K562 (cell line): ENCODE measurements at regions not wholly inside any gene's neighbourhood (a gene's known extent, or its start where the extent isn't known, plus 50 kb on each side); places are given as distances from the start of the nearest gene placed in this dataset.
"Not testable (repeated sequence)": the region's sequence is repeated elsewhere in the genome, so short reads cannot be mapped to it uniquely, and the experiment has no call there.

ENCODE experiments used
- ATAC-seq: fragments of 200-7000 bp; cut with Tn5 transposase; 3 replicates; pipeline ENCODE4 v1.9.1; 2020; ENCODE audit warnings: moderate library complexity
- BruUV-seq: library from RNA; stranded (reverse); fragments of 400-500 nt; replicated peaks from 2 replicates; lab custom pipeline; 2021; lab: Mats Ljungman, UMichigan
- CTCF ChIA-PET: fragments of 300-600 bp; formaldehyde crosslinking; extraction: SDS; loops from one replicate; lab custom pipeline; 2021; ENCODE audit warnings: low intra/inter-chr PET ratio; lab: Yijun Ruan, JAX
- POLR2A ChIA-PET: fragments of 300-600, 350-650 bp; sonication (Branson Sonifier 250); formaldehyde crosslinking; extraction: SDS; loops from one replicate; lab custom pipeline; 2021; ENCODE audit warnings: antibody characterized with exemption, inconsistent platforms; lab: Yijun Ruan, JAX
- DNase-seq, 4 experiments: peaks; one replicate each; pipeline versions ENCODE4 v3.0.0 to v3.0.0-alpha.2; 2011 to 2018; ENCODE audit warnings: low spot score in 3 of 4, mixed read lengths in 3 of 4; ENCODE audit errors: extremely low read depth in 1 of 4
- FAIRE-seq: peaks from 2 replicates; lab custom pipeline; 2011; peaks lifted over from hg19 to GRCh38; lab: Jason Lieb, UNC
- H2AFZ ChIP-seq: 2 replicates; pipeline ENCODE4 v1.6.0; 2011; ENCODE audit warnings: low read depth, low read length, control low read depth, inconsistent platforms
- H3K27ac ChIP-seq: fragments of 200-600 bp; 3 replicates; pipeline ENCODE4 v1.8.0; 2011; ENCODE audit warnings: low read depth, mild to moderate bottlenecking, control low read depth, inconsistent platforms, low read length, moderate library complexity, mixed read lengths; ENCODE audit errors: extremely low read depth
- H3K27me3 ChIP-seq, 2 experiments: fragments of 300-600 bp in 1 of 2; 2 replicates in 1 of 2; 3 replicates in 1 of 2; pipeline versions ENCODE4 v1.6.0 to v1.8.0; 2011; ENCODE audit warnings: inconsistent platforms in 2 of 2, low read length in 2 of 2, mild to moderate bottlenecking in 1 of 2, mixed read lengths in 1 of 2, moderate library complexity in 1 of 2; ENCODE audit not compliant: control insufficient read depth in 2 of 2, insufficient read depth in 2 of 2
- H3K36me3 ChIP-seq: fragments of 300-600 bp; 3 replicates; pipeline ENCODE4 v1.8.0; 2011; ENCODE audit warnings: mild to moderate bottlenecking, low read length, inconsistent platforms; ENCODE audit not compliant: control insufficient read depth, insufficient read depth
- H3K4me1 ChIP-seq, 2 experiments: fragments of 200-600 bp in 1 of 2; replicated peaks in 1 of 2; 2 replicates in 1 of 2; 3 replicates in 1 of 2; pipeline versions ENCODE4 v1.5.1 to v1.8.0; 2011; ENCODE audit warnings: inconsistent platforms in 2 of 2, low read length in 2 of 2, mild to moderate bottlenecking in 1 of 2, mixed read lengths in 1 of 2, moderate library complexity in 1 of 2; ENCODE audit not compliant: control insufficient read depth in 2 of 2, insufficient read depth in 2 of 2
- H3K4me2 ChIP-seq: 2 replicates; pipeline ENCODE4 v1.6.1; 2011; ENCODE audit warnings: low read length, control low read depth, inconsistent platforms, mixed read lengths; ENCODE audit not compliant: insufficient read depth
- H3K4me3 ChIP-seq: fragments of 200-600 bp; sonication (generic), shearing (Covaris generic); 2 replicates; pipeline ENCODE4 v1.5.1; 2016; ENCODE audit warnings: control low read depth, inconsistent platforms
- H3K79me2 ChIP-seq: fragments of 200-600 bp; 3 replicates; pipeline ENCODE4 v1.8.0; 2011; ENCODE audit warnings: low read length, inconsistent platforms; ENCODE audit not compliant: control insufficient read depth, insufficient read depth
- H3K9ac ChIP-seq, 2 experiments: 2 replicates each; pipeline versions ENCODE4 v1.6.0 to v1.6.1; 2011; ENCODE audit warnings: low read depth in 2 of 2, low read length in 2 of 2, control low read depth in 1 of 2, inconsistent platforms in 1 of 2, mild to moderate bottlenecking in 1 of 2, mixed read lengths in 1 of 2; ENCODE audit not compliant: insufficient read depth in 1 of 2
- H3K9me1 ChIP-seq: one replicate; pipeline ENCODE4 v1.6.0; 2011; ENCODE audit warnings: inconsistent platforms, mild to moderate bottlenecking, low read length, moderate library complexity; ENCODE audit not compliant: control insufficient read depth, insufficient read depth
- H3K9me3 ChIP-seq: replicated peaks from 2 replicates; pipeline ENCODE4 v1.5.1; 2011; ENCODE audit warnings: low read depth, low read length, inconsistent platforms; ENCODE audit not compliant: control insufficient read depth, insufficient read depth
- H4K20me1 ChIP-seq: replicated peaks from 2 replicates; pipeline ENCODE4 v1.6.1; 2011; ENCODE audit warnings: low read length, inconsistent platforms, mixed read lengths; ENCODE audit not compliant: control insufficient read depth, insufficient read depth
- ARID4B ChIP-seq: sonication (generic); formaldehyde crosslinking; IDR thresholded peaks from 2 replicates; pipeline ENCODE4 v1.8.0; 2022; ENCODE audit warnings: mild to moderate bottlenecking, missing genetic modification reagents
- NCOA6 ChIP-seq: fragments of 450-650 bp; IDR thresholded peaks from 2 replicates; pipeline ENCODE4 v1.6.1; 2017; ENCODE audit warnings: mild to moderate bottlenecking
- SOX6 ChIP-seq: fragments of 450-650 bp; IDR thresholded peaks from 2 replicates; pipeline ENCODE4 v1.6.1; 2014; ENCODE audit warnings: mild to moderate bottlenecking
- ZBTB1 ChIP-seq: sonication (generic); formaldehyde crosslinking; IDR thresholded peaks from 2 replicates; pipeline ENCODE4 v1.8.1; 2023; ENCODE audit warnings: missing genetic modification reagents, low read depth, mild to moderate bottlenecking, borderline replicate concordance
- ZBTB33 ChIP-seq: sonication (generic); formaldehyde crosslinking; IDR thresholded peaks from 2 replicates; pipeline ENCODE4 v1.8.1; 2023; ENCODE audit warnings: mild to moderate bottlenecking, missing genetic modification reagents
- ZBTB8A ChIP-seq: fragments of 450-650 bp; IDR thresholded peaks from 2 replicates; pipeline ENCODE4 v1.6.1; 2018; ENCODE audit warnings: mild to moderate bottlenecking, moderate library complexity; ENCODE audit not compliant: partially characterized antibody
- ZNF121 ChIP-seq: sonication (generic); formaldehyde crosslinking; conservative IDR thresholded peaks from 2 replicates; pipeline ENCODE4 v1.8.0; 2022; ENCODE audit warnings: missing genetic modification reagents
- ZNF124 ChIP-seq: sonication (generic); formaldehyde crosslinking; IDR thresholded peaks from 2 replicates; pipeline ENCODE4 v1.8.1; 2022; ENCODE audit warnings: missing genetic modification reagents
- ZNF511 ChIP-seq: sonication (generic); formaldehyde crosslinking; IDR thresholded peaks from 2 replicates; pipeline ENCODE4 v1.8.0; 2022; ENCODE audit warnings: mild to moderate bottlenecking, missing genetic modification reagents
- WGBS: fragments of 100-300 bp; shearing (Covaris generic); methylation state at CpG from one replicate; pipeline ENCODE4 v1.1.6; 2016; ENCODE audit warnings: low coverage, mixed read lengths; ENCODE audit not compliant: insufficient coverage; ENCODE audit errors: missing lambda C conversion rate; 5-methylcytosine and 5-hydroxymethylcytosine counted together
- in situ Hi-C: fragments of 300-500 bp; cut with MboI; formaldehyde crosslinking; loops from 4 replicates; pipeline ENCODE4 v1.15.0; 2018; ENCODE audit warnings: inconsistent platforms, mixed read lengths
- intact Hi-C: fragments of 100-400 bp; cut with micrococcal nuclease; formaldehyde crosslinking; loops from 2 replicates; pipeline ENCODE4 v1.14.2; 2022

GRCh38 chr7:157478611-157479010 is 141.8 kb downstream of the DNAJB6 start:
- H3K4me2 ChIP-seq, ATAC-seq, H3K9me3 ChIP-seq, H3K4me3 ChIP-seq, H3K79me2 ChIP-seq, H3K4me1 ChIP-seq, H2AFZ ChIP-seq, H3K9me1 ChIP-seq, H3K9ac ChIP-seq, in situ Hi-C loops, H4K20me1 ChIP-seq, H3K27ac ChIP-seq, CTCF ChIA-PET, FAIRE-seq, BruUV-seq, H3K36me3 ChIP-seq, DNase-seq, POLR2A ChIA-PET: not testable (repeated sequence)
- H3K27me3 ChIP-seq: peaks cover 29 to 61% of the 10 kb centered on the region in 2 experiments
- WGBS: 20% methylated on average over 13 of the region's 13 CpGs
- intact Hi-C loops: loop anchor here (5.0 kb wide), 1 partner anchor 1681 kb away; no protein-coding TSS in a partner anchor

GRCh38 chr7:157479326-157479725 is 142.5 kb downstream of the DNAJB6 start:
- 27% methylated on average over 13 of the region's 15 CpGs for WGBS
- no peaks in the 10 kb centered on the region for H3K36me3 ChIP-seq
- ChIA-PET CTCF (no interaction called here), POLR2A (no interaction called here)
- H3K27me3 ChIP-seq: peaks cover 29 to 68% of the 10 kb centered on the region in 2 experiments
- intact Hi-C loops: loop anchor here (5.0 kb wide), 1 partner anchor 1682 kb away; no protein-coding TSS in a partner anchor
- H3K9me3 ChIP-seq: peaks cover 7% of the 10 kb centered on the region; the same call in 1 of the 2 replicates
- no peaks in the 10 kb centered on the region for H3K79me2 ChIP-seq
- no peak for TF ChIP-seq ARID4B (CRISPR knock-in tag)
- TF ChIP-seq ZBTB8A: no peak
- TF ChIP-seq ZNF124 (CRISPR knock-in tag): no peak
- no peak for TF ChIP-seq ZBTB1 (CRISPR knock-in tag)
- no peak for TF ChIP-seq ZNF511 (CRISPR knock-in tag)
- no peak for TF ChIP-seq NCOA6
- peak; percentile 71 for TF ChIP-seq ZNF121 (CRISPR knock-in tag)
- TF ChIP-seq SOX6: no peak
- no peak for TF ChIP-seq ZBTB33 (CRISPR knock-in tag)
- peaks cover 2% of the 10 kb centered on the region for H3K9me1 ChIP-seq
- no peak for FAIRE-seq
- no peak for DNase-seq
- H3K27ac ChIP-seq: no peak overlapping the region
- BruUV-seq: no TSS peak
- in situ Hi-C loops: no loop called here
- H3K4me3 ChIP-seq: no peak overlapping the region
- H3K4me2 ChIP-seq: no peak overlapping the region
- no peak overlapping the region for H2AFZ ChIP-seq
- no peak for ATAC-seq
- peaks cover 0 to 5% of the 10 kb centered on the region in 2 experiments; a peak in 1 of 5 replicates for H3K4me1 ChIP-seq
- no peak overlapping the region for H3K9ac ChIP-seq
- 0 out of 2 replicates have a peak, but pooled peaks cover 3% of the 10 kb centered on the region for H4K20me1 ChIP-seq
